ENCODE measurements at regions not wholly inside any gene's neighbourhood (a gene's known extent, or its start where the extent isn't known, plus 50 kb on each side); places are given as distances from the start of the nearest gene placed in this dataset.

DNA sequence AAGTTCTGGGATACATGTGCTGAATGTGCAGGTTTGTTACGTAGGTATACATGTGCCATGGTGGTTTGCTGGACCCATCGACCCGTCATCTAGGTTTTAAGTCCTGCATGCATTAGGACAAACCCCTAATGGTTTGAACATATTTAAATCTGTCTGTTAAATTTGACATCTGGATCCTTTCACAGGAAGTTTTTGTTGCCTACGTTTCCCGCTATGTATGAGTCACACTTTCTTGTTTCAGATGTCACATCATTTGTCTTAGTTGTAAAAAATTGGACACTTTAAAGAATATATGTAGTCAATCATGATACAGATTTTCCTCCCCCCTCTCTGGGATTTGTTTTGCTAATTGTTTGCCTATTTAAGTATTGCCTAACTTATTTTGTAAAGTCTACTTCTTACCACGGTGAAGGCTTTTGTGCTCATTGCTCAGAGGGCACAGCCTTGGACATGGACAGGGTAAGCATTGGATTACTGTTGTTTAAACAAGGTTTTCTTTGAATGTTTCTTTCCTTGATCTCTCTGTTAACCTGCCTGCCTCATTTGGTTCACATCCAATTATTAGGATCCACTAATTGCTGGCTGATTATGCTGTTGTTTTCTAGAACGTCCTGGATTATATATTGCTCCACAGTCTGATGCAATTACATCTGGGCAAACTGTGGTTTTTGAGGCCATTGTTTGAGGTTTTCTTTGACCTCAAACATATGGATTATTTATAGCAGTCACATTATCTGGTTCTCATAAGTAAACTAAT, 1441.4 kb downstream of the AACS start:
- Histone ChIP-seq H3K4me3 (no peak overlapping the region), H3K27me3 (no peaks in the 10 kb centered on the region), H3K9me3 (peaks cover 0 to 10% (median 6%) of the 10 kb centered on the region in 4 donors), H3K27ac (no peak overlapping the region), H3K4me1 (no peaks in the 10 kb centered on the region), H3K36me3 (no peaks in the 10 kb centered on the region)
- DNase-seq = no peak
- intact Hi-C loops (cut with DNase I; ENCODE audit: low total_unique reads) = no loop called here
- WGBS, 5 donors = 57 to 72% (median 63%) methylated on average over 7 of the region's 7 CpGs
- TF ChIP-seq, protein P1, sequence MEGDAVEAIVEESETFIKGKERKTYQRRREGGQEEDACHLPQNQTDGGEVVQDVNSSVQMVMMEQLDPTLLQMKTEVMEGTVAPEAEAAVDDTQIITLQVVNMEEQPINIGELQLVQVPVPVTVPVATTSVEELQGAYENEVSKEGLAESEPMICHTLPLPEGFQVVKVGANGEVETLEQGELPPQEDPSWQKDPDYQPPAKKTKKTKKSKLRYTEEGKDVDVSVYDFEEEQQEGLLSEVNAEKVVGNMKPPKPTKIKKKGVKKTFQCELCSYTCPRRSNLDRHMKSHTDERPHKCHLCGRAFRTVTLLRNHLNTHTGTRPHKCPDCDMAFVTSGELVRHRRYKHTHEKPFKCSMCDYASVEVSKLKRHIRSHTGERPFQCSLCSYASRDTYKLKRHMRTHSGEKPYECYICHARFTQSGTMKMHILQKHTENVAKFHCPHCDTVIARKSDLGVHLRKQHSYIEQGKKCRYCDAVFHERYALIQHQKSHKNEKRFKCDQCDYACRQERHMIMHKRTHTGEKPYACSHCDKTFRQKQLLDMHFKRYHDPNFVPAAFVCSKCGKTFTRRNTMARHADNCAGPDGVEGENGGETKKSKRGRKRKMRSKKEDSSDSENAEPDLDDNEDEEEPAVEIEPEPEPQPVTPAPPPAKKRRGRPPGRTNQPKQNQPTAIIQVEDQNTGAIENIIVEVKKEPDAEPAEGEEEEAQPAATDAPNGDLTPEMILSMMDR (IDR thresholded peaks at IDR 0.05) = no peak
- TF ChIP-seq EP300 (IDR thresholded peaks at IDR 0.05) (no peak), POLR2A (IDR thresholded peaks at IDR 0.05) (no peak), POLR2AphosphoS5 (IDR thresholded peaks at IDR 0.05) (no peak)

DNA sequence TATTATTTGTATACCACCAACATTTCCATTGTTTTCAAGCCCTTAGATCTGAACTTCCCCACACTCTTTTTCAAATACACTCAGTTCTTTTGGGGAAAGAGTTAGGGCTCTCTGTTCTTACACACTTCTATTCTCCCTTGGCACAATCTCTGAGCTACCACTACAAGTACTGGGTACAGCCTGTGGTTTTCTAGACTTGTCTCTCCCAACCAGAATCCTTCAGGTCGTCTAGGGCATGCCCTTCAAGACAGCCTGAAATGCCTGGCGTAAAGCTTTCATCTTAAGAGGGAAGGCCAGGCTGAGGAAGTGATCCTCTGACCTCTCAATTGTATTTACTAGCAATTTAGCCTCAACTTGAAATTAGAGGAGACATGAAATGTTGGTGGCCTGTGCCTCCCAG, 1442.0 kb downstream of the AACS start:
- 51 to 67% (median 57%) methylated on average over 2 of the region's 2 CpGs for WGBS, 5 donors
- Histone ChIP-seq H3K9me3 (peaks cover 0 to 10% (median 6%) of the 10 kb centered on the region in 4 donors), H3K27me3 (no peaks in the 10 kb centered on the region), H3K4me1 (no peaks in the 10 kb centered on the region), H3K27ac (no peak overlapping the region), H3K4me3 (no peak overlapping the region), H3K36me3 (no peaks in the 10 kb centered on the region)
- intact Hi-C loops (cut with DNase I; ENCODE audit: low total_unique reads) = no loop called here
- TF ChIP-seq, protein P1 (IDR thresholded peaks at IDR 0.05) = no peak
- TF ChIP-seq POLR2AphosphoS5 (IDR thresholded peaks at IDR 0.05) (no peak), EP300 (IDR thresholded peaks at IDR 0.05) (no peak), POLR2A (IDR thresholded peaks at IDR 0.05) (no peak)
- DNase-seq = no peak

GRCh38 chr12:126509572-126509971, 1444.3 kb downstream of the AACS start:
- H3K9me3 ChIP-seq = peaks cover 0 to 10% (median 6%) of the 10 kb centered on the region in 4 donors
- TF ChIP-seq EP300 (IDR thresholded peaks at IDR 0.05) (no peak), POLR2A (IDR thresholded peaks at IDR 0.05) (no peak), POLR2AphosphoS5 (IDR thresholded peaks at IDR 0.05) (no peak)
- TF ChIP-seq, protein P1 (IDR thresholded peaks at IDR 0.05) = no peak

DNA sequence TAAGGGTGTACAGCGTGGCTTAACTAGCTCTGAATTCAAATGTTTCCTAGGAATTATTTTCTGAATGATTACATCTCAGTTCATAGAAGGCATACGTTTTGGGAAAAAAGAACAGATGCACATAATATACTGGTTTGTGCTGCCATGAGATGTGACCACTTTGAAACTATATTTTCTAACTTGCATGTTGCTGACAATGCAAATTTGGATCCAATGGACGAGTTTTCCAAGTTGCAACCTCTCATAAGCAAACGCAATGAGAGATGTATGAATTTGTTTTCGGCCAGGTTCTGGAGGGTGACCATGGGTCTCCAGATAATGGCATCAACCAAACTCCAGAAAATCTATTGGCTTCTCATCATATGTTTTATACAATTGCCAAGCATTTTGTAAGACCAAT, 1445.4 kb downstream of the AACS start:
- Histone ChIP-seq H3K4me3 (no peak overlapping the region), H3K4me1 (no peaks in the 10 kb centered on the region), H3K9me3 (peaks cover 0 to 9% (median 6%) of the 10 kb centered on the region in 4 donors), H3K27ac (no peak overlapping the region), H3K36me3 (no peaks in the 10 kb centered on the region), H3K27me3 (no peaks in the 10 kb centered on the region)
- no peak for DNase-seq
- no peak for TF ChIP-seq POLR2AphosphoS5 (IDR thresholded peaks at IDR 0.05)
- TF ChIP-seq EP300 (IDR thresholded peaks at IDR 0.05) = no peak
- no peak for TF ChIP-seq POLR2A (IDR thresholded peaks at IDR 0.05)
- TF ChIP-seq, protein P1 (IDR thresholded peaks at IDR 0.05) = no peak
- WGBS, 5 donors = 79 to 88% (median 81%) methylated on average over 5 of the region's 5 CpGs
- intact Hi-C loops (cut with DNase I; ENCODE audit: low total_unique reads) = no loop called here

More at GRCh38 chr12:126509572-126509971, 1444.3 kb downstream of the AACS start:
- WGBS, 5 donors = 53 to 76% (median 61%) methylated on average over 3 to 4 of the region's 4 CpGs
- no peaks in the 10 kb centered on the region for H3K4me1 ChIP-seq
- no peaks in the 10 kb centered on the region for H3K27me3 ChIP-seq
- intact Hi-C loops (cut with DNase I; ENCODE audit: low total_unique reads) = no loop called here
- H3K4me3 ChIP-seq = no peak overlapping the region
- no peak overlapping the region for H3K27ac ChIP-seq
- H3K36me3 ChIP-seq = no peaks in the 10 kb centered on the region
- no peak for DNase-seq

Data from stomach (tissue), 8 donors.